B cell (primary cell): ENCODE measurements at regions not wholly inside any gene's neighbourhood (a gene's known extent, or its start where the extent isn't known, plus 50 kb on each side); places are given as distances from the start of the nearest gene placed in this dataset.
A peak's percentile ranks its signal among the peaks of the same experiment; 100 is the strongest.

Experiments
- ATAC-seq: fragments of 200-7000 bp; cut with Tn5 transposase; one replicate; pipeline ENCODE4 v1.10.0; 2021; ENCODE audit warnings: low read depth, mild to moderate bottlenecking, moderate number of reproducible peaks, moderate library complexity
- CTCF ChIA-PET: fragments of 350-600 bp; sonication (Branson Sonifier 250); formaldehyde crosslinking; loops from one replicate; lab custom pipeline; 2021; ENCODE audit warnings: antibody characterized with exemption, inconsistent platforms; lab: Charles Lee
- POLR2A ChIA-PET: fragments of 350-600 bp; sonication (Branson Sonifier 250); formaldehyde crosslinking; loops from one replicate; lab custom pipeline; 2021; ENCODE audit warnings: antibody characterized with exemption; lab: Charles Lee
- DNase-seq: peaks from one replicate; pipeline ENCODE4 v3.0.0; 2013
- H2AFZ ChIP-seq: 2 replicates; pipeline ENCODE4 v1.6.1; 2012; ENCODE audit warnings: mild to moderate bottlenecking, low read depth, low read length; ENCODE audit not compliant: insufficient read depth, poor library complexity, severe bottlenecking
- H3K27ac ChIP-seq, 2 donors: 1 replicate in 1 of 2; 2 replicates in 1 of 2; pipeline ENCODE4 v1.5.1; 2012 to 2013; ENCODE audit warnings: low read length in 2 of 2, mild to moderate bottlenecking in 2 of 2, moderate library complexity in 1 of 2
- H3K27me3 ChIP-seq, 4 experiments: fragments of 200-600 bp in 1 of 4; sonication (generic) in 1 of 4; replicated peaks in 1 of 4; 1 replicate in 2 of 4; 2 replicates in 2 of 4; pipeline versions ENCODE4 v1.6.1 to v1.7.0; 2013 to 2016; ENCODE audit warnings: low read length in 3 of 4, mild to moderate bottlenecking in 2 of 4, mixed read lengths in 1 of 4, moderate library complexity in 1 of 4; ENCODE audit not compliant: insufficient read depth in 4 of 4, control insufficient read depth in 3 of 4; ENCODE audit errors: control extremely low read depth in 1 of 4
- H3K36me3 ChIP-seq, 2 experiments: replicated peaks in 1 of 2; 1 replicate in 1 of 2; 2 replicates in 1 of 2; pipeline versions ENCODE4 v1.6.1 to v1.7.1; 2013; ENCODE audit warnings: low read length in 1 of 2; ENCODE audit not compliant: insufficient read depth in 2 of 2, control insufficient read depth in 1 of 2; ENCODE audit errors: control extremely low read depth in 1 of 2, extremely low read depth in 1 of 2
- H3K4me1 ChIP-seq, 2 donors: fragments of 200-600 bp in 1 of 2; sonication (generic) in 1 of 2; 1 replicate in 1 of 2; 2 replicates in 1 of 2; pipeline versions ENCODE4 v1.5.1 to v1.6.1; 2013 to 2017; ENCODE audit warnings: low read length in 2 of 2; ENCODE audit not compliant: control insufficient read depth in 2 of 2, insufficient read depth in 2 of 2
- H3K4me2 ChIP-seq: replicated peaks from 2 replicates; pipeline ENCODE3; 2012; ENCODE audit warnings: mild to moderate bottlenecking, low read depth, low read length; ENCODE audit not compliant: poor library complexity, severe bottlenecking
- H3K4me3 ChIP-seq, 5 experiments: fragments of 200-600 bp in 1 of 5; sonication (generic) in 1 of 5; 1 replicate in 3 of 5; 2 replicates in 2 of 5; pipeline versions ENCODE4 v1.5.1 to v1.7.0; 2011 to 2016; ENCODE audit warnings: low read length in 4 of 5, mild to moderate bottlenecking in 4 of 5, low read depth in 2 of 5, control low read depth in 1 of 5, moderate library complexity in 1 of 5; ENCODE audit not compliant: insufficient read depth in 1 of 5; ENCODE audit errors: control extremely low read depth in 1 of 5, extremely low read depth in 1 of 5
- H3K79me2 ChIP-seq: fragments of 200-600 bp; sonication (generic); one replicate; pipeline ENCODE4 v1.6.0; 2016; ENCODE audit warnings: low read length; ENCODE audit not compliant: control insufficient read depth, insufficient read depth
- H3K9ac ChIP-seq: fragments of 200-600 bp; sonication (generic); 2 replicates; pipeline ENCODE4 v1.6.1; 2017; ENCODE audit warnings: mild to moderate bottlenecking, low read length, moderate library complexity
- H3K9me3 ChIP-seq, 3 donors: one replicate each; pipeline versions ENCODE4 v1.6.1 to v1.7.1; 2013; ENCODE audit warnings: low read length in 2 of 3; ENCODE audit not compliant: control insufficient read depth in 2 of 3, insufficient read depth in 1 of 3; ENCODE audit errors: control extremely low read depth in 1 of 3
- H4K20me1 ChIP-seq: 2 replicates; pipeline ENCODE4 v1.6.0; 2012; ENCODE audit warnings: mild to moderate bottlenecking, low read length; ENCODE audit not compliant: insufficient read depth, control insufficient read depth, poor library complexity, severe bottlenecking
- H3K27ac Mint-ChIP-seq: one replicate; pipeline ENCODE4 v1.8.0; 2021; ENCODE audit warnings: mixed read lengths
- H3K27me3 Mint-ChIP-seq: one replicate; pipeline ENCODE4 v1.8.0; 2021; ENCODE audit warnings: mixed read lengths
- H3K4me1 Mint-ChIP-seq: one replicate; pipeline ENCODE4 v1.8.0; 2021; ENCODE audit warnings: mixed read lengths
- H3K4me3 Mint-ChIP-seq: one replicate; pipeline ENCODE4 v1.8.0; 2021; ENCODE audit warnings: mixed read lengths
- H3K9me3 Mint-ChIP-seq: one replicate; pipeline ENCODE4 v1.8.0; 2022; ENCODE audit warnings: mixed read lengths; ENCODE audit not compliant: insufficient read depth
- CTCF ChIP-seq: fragments of 200-600 bp; IDR thresholded peaks from one replicate; pipeline ENCODE4 v1.8.0; 2022; ENCODE audit warnings: antibody characterized with exemption, mild to moderate bottlenecking
- EZH2 ChIP-seq: IDR thresholded peaks from 2 replicates; pipeline ENCODE4 v1.6.1; 2012; ENCODE audit warnings: borderline replicate concordance, low read depth, mild to moderate bottlenecking, moderate library complexity, low read length; ENCODE audit not compliant: insufficient read depth, poor library complexity, severe bottlenecking
- WGBS: methylation state at CpG from one replicate; pipeline ENCODE4 v1.1.5; 2013; ENCODE audit warnings: missing lambda C conversion rate; ENCODE audit not compliant: insufficient coverage; 5-methylcytosine and 5-hydroxymethylcytosine counted together
- intact Hi-C: fragments of 100-400 bp; cut with micrococcal nuclease; formaldehyde crosslinking; loops from one replicate; pipeline ENCODE4 v1.10.0; 2022

- Histone ChIP-seq H2AFZ (no peak overlapping the region), H3K27ac (no peak overlapping the region), H3K4me1 (peaks cover 14 to 15% of the 10 kb centered on the region in 2 donors), H3K27me3 (no peaks in the 10 kb centered on the region), H3K4me3 (no peak overlapping the region), H3K9me3 (no peaks in the 10 kb centered on the region), H3K9ac (peak overlapping the region; percentile 13), H4K20me1 (no peaks in the 10 kb centered on the region), H3K79me2 (no peaks in the 10 kb centered on the region), H3K36me3 (no peaks in the 10 kb centered on the region), H3K4me2 (peak overlapping the region; percentile 35)
- DNase-seq (no peak), ATAC-seq (no peak)
- ChIA-PET CTCF (no interaction called here), POLR2A (no interaction called here)
- H3K4me1 Mint-ChIP-seq = peaks cover 15% of the 10 kb centered on the region
- 45% methylated on average over 8 of the region's 11 CpGs for WGBS
- TF ChIP-seq CTCF (no peak), EZH2 (no peak)
- H3K27ac Mint-ChIP-seq = no peak overlapping the region
- peak overlapping the region; percentile 73 for H3K4me3 Mint-ChIP-seq
- intact Hi-C loops = no loop called here
- H3K9me3 Mint-ChIP-seq = no peaks in the 10 kb centered on the region
- peaks cover 15% of the 10 kb centered on the region for H3K27me3 Mint-ChIP-seq
Observed at GRCh38 chr10:93199191-93199751, 125.6 kb downstream of the CYP26A1 start.

- Histone ChIP-seq H3K79me2 (no peaks in the 10 kb centered on the region), H3K36me3 (no peaks in the 10 kb centered on the region), H3K4me1 (no peaks in the 10 kb centered on the region), H3K27ac (no peak overlapping the region), H2AFZ (no peak overlapping the region), H3K27me3 (no peaks in the 10 kb centered on the region), H3K4me3 (no peak overlapping the region), H3K4me2 (no peak overlapping the region), H4K20me1 (no peaks in the 10 kb centered on the region), H3K9ac (no peak overlapping the region), H3K9me3 (no peaks in the 10 kb centered on the region)
- Mint-ChIP-seq H3K27ac (no peak overlapping the region), H3K4me3 (no peak overlapping the region), H3K27me3 (peaks cover 3% of the 10 kb centered on the region), H3K4me1 (no peaks in the 10 kb centered on the region), H3K9me3 (no peaks in the 10 kb centered on the region)
- TF ChIP-seq CTCF (no peak), EZH2 (no peak)
- POLR2A ChIA-PET = no interaction called here
- WGBS = 82% methylated on average over 7 of the region's 12 CpGs
- CTCF ChIA-PET = no interaction called here
- ATAC-seq (no peak), DNase-seq (no peak)
- intact Hi-C loops = no loop called here
Observed at GRCh38 chr10:93204494-93205485, 131.1 kb downstream of the CYP26A1 start.
